ENCODE measurements at regions not wholly inside any gene's neighbourhood (a gene's known extent, or its start where the extent isn't known, plus 50 kb on each side); places are given as distances from the start of the nearest gene placed in this dataset.

- TF ChIP-seq POLR2AphosphoS5 (IDR thresholded peaks at IDR 0.05; ENCODE audit: low read depth, low read length) (no peak), POLR2A (IDR thresholded peaks at IDR 0.05; ENCODE audit: low read depth, low read length) (no peak), TAF1 (IDR thresholded peaks at IDR 0.05; ENCODE audit: borderline replicate concordance, low read depth, low read length) (no peak)
These were observed 394.1 kb upstream of the TBL1XR1 start for GRCh38 chr3:177591379-177591778.
